ENCODE measurements at regions not wholly inside any gene's neighbourhood (a gene's known extent, or its start where the extent isn't known, plus 50 kb on each side); places are given as distances from the start of the nearest gene placed in this dataset.
"Not testable (repeated sequence)": the region's sequence is repeated elsewhere in the genome, so short reads cannot be mapped to it uniquely, and the experiment has no call there.

GRCh38 chr2:209238765-209239584 lies 184.9 kb upstream of the MAP2 start:
- no peak overlapping the region for H3K27ac ChIP-seq
- TF ChIP-seq, protein P1, sequence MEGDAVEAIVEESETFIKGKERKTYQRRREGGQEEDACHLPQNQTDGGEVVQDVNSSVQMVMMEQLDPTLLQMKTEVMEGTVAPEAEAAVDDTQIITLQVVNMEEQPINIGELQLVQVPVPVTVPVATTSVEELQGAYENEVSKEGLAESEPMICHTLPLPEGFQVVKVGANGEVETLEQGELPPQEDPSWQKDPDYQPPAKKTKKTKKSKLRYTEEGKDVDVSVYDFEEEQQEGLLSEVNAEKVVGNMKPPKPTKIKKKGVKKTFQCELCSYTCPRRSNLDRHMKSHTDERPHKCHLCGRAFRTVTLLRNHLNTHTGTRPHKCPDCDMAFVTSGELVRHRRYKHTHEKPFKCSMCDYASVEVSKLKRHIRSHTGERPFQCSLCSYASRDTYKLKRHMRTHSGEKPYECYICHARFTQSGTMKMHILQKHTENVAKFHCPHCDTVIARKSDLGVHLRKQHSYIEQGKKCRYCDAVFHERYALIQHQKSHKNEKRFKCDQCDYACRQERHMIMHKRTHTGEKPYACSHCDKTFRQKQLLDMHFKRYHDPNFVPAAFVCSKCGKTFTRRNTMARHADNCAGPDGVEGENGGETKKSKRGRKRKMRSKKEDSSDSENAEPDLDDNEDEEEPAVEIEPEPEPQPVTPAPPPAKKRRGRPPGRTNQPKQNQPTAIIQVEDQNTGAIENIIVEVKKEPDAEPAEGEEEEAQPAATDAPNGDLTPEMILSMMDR (conservative IDR thresholded peaks at IDR 0.05): no peak
- TF ChIP-seq ZFX (IDR thresholded peaks at IDR 0.05): no peak

- TF ChIP-seq ZFX (IDR thresholded peaks at IDR 0.05): no peak
- TF ChIP-seq, protein P1 (conservative IDR thresholded peaks at IDR 0.05): no peak
- H3K27ac ChIP-seq: no peak overlapping the region
These were observed 184.3 kb upstream of the MAP2 start for GRCh38 chr2:209239585-209239938.

- TF ChIP-seq, protein P1 (conservative IDR thresholded peaks at IDR 0.05): no peak
- TF ChIP-seq ZFX (IDR thresholded peaks at IDR 0.05): no peak
- H3K27ac ChIP-seq: no peak overlapping the region
These were observed 183.6 kb upstream of the MAP2 start for GRCh38 chr2:209240204-209240603.

DNA sequence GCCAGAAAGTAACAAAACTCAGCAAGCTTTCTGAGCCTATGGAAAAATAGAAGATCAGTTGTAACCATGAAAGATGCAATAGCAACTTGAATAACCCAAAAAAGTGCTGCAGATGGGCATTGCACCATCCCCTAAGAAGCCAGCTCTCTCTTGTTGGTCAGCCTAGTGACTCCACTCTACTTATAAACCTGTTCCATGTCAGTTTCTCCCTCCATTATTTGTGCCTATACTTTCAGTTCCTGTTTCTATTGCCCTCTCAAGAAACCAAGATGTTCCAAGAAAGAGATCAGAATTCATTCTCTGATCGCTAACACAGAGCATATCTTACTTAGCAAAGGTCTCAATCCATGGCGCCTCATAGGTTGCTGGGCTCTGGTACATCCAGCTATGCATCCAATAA lies 170.3 kb upstream of the MAP2 start:
- TF ChIP-seq, protein P1 (conservative IDR thresholded peaks at IDR 0.05): no peak
- no peak for TF ChIP-seq ZFX (IDR thresholded peaks at IDR 0.05)
- no peak overlapping the region for H3K27ac ChIP-seq

- no peak for TF ChIP-seq ZFX (IDR thresholded peaks at IDR 0.05)
- TF ChIP-seq, protein P1 (conservative IDR thresholded peaks at IDR 0.05): no peak
- H3K27ac ChIP-seq: no peak overlapping the region
These were observed 164.1 kb upstream of the MAP2 start for GRCh38 chr2:209259767-209260166.

- no peak overlapping the region for H3K27ac ChIP-seq
- TF ChIP-seq, protein P1 (conservative IDR thresholded peaks at IDR 0.05): no peak
- TF ChIP-seq ZFX (IDR thresholded peaks at IDR 0.05): no peak
These were observed 163.6 kb upstream of the MAP2 start for GRCh38 chr2:209260281-209260680.

- H3K27ac ChIP-seq: not testable (repeated sequence)
These were observed 162.3 kb upstream of the MAP2 start for GRCh38 chr2:209261366-209262053.
